ENCODE measurements at regions not wholly inside any gene's neighbourhood (a gene's known extent, or its start where the extent isn't known, plus 50 kb on each side); places are given as distances from the start of the nearest gene placed in this dataset.

GRCh38 chr7:114047889-114048288 lies 129.1 kb upstream of the PPP1R3A start:
- Histone ChIP-seq H3K4me3 (replicated peaks in 1 of 3; ENCODE audit: insufficient read depth in 1 of 3, low read depth in 2 of 3, low read length in 3 of 3) (peak overlapping the region; percentile 43 to 66 (median 50); a peak in 4 of 6 replicates), H3K4me2 (ENCODE audit: low read depth, low read length) (peak overlapping the region; percentile 86), H2AFZ (ENCODE audit: low read length) (peak overlapping the region; percentile 94), H3K36me3 (replicated peaks in 1 of 2; ENCODE audit: control insufficient read depth in 1 of 2, insufficient read depth in 2 of 2, low read length in 2 of 2) (no peaks in the 10 kb centered on the region), H3K9ac (ENCODE audit: insufficient read depth, low read depth, low read length) (no peak overlapping the region), H4K20me1 (ENCODE audit: insufficient read depth, low read length) (no peaks in the 10 kb centered on the region), H3K79me2 (ENCODE audit: insufficient read depth, low read length) (no peaks in the 10 kb centered on the region), H3K4me1 (ENCODE audit: insufficient read depth, low read length) (peaks cover 9% of the 10 kb centered on the region), H3K9me3 (ENCODE audit: low read length) (no peaks in the 10 kb centered on the region), H3K27ac (ENCODE audit: extremely low read length, insufficient read depth, low read length) (no peak overlapping the region), H3K27me3 (ENCODE audit: control insufficient read depth in 1 of 2, insufficient read depth in 2 of 2, low read length in 2 of 2) (no peaks in the 10 kb centered on the region; a peak in 1 of 5 replicates)
- CTCF ChIA-PET (ENCODE audit: low intra/inter-chr PET ratio, low total read pairs), result no interaction called here
- ATAC-seq, result peak; percentile 38; the same call in 1 of the 3 replicates
- POLR2A ChIA-PET, result no interaction called here
- DNase-seq (ENCODE audit: low spot score), result no peak
- FAIRE-seq, result no peak
- intact Hi-C loops (cut with micrococcal nuclease; ENCODE audit: unreplicated experiment) (no loop called here), in situ Hi-C loops (cut with HindIII; ENCODE audit: extremely low pct_ligation_motif_present, low pct_unique_long_range_greater_than_20kb) (no loop called here)
- no TSS peak for BruUV-seq (replicated peaks)
- TF ChIP-seq ZNF446 (CRISPR knock-in tag; IDR thresholded peaks at IDR 0.05) (no peak), YEATS2 (CRISPR knock-in tag; IDR thresholded peaks at IDR 0.05; ENCODE audit: borderline replicate concordance) (no peak), KLF13 (CRISPR knock-in tag; IDR thresholded peaks at IDR 0.05) (no peak), ATF7-NPFF (CRISPR knock-in tag; IDR thresholded peaks at IDR 0.05; ENCODE audit: low read depth) (no peak)
- 4% methylated on average over 2 of the region's 2 CpGs for WGBS (ENCODE audit: low lambda C conversion rate)

- POLR2A ChIA-PET, result no interaction called here
- Histone ChIP-seq H3K4me2 (ENCODE audit: low read depth, low read length) (no peak overlapping the region), H3K4me1 (ENCODE audit: insufficient read depth, low read length) (no peaks in the 10 kb centered on the region), H3K9me3 (ENCODE audit: low read length) (no peaks in the 10 kb centered on the region), H3K27me3 (ENCODE audit: control insufficient read depth in 1 of 2, insufficient read depth in 2 of 2, low read length in 2 of 2) (no peaks in the 10 kb centered on the region), H3K36me3 (replicated peaks in 1 of 2; ENCODE audit: control insufficient read depth in 1 of 2, insufficient read depth in 2 of 2, low read length in 2 of 2) (no peaks in the 10 kb centered on the region), H2AFZ (ENCODE audit: low read length) (no peak overlapping the region), H3K9ac (ENCODE audit: insufficient read depth, low read depth, low read length) (no peak overlapping the region), H4K20me1 (ENCODE audit: insufficient read depth, low read length) (no peaks in the 10 kb centered on the region), H3K4me3 (replicated peaks in 1 of 3; ENCODE audit: insufficient read depth in 1 of 3, low read depth in 2 of 3, low read length in 3 of 3) (no peak overlapping the region), H3K27ac (ENCODE audit: extremely low read length, insufficient read depth, low read length) (no peak overlapping the region), H3K79me2 (ENCODE audit: insufficient read depth, low read length) (no peaks in the 10 kb centered on the region)
- no TSS peak for BruUV-seq (replicated peaks)
- CTCF ChIA-PET (ENCODE audit: low intra/inter-chr PET ratio, low total read pairs), result no interaction called here
- WGBS (ENCODE audit: low lambda C conversion rate), result 84% methylated on average over 2 of the region's 2 CpGs
- in situ Hi-C loops (cut with HindIII; ENCODE audit: extremely low pct_ligation_motif_present, low pct_unique_long_range_greater_than_20kb), result no loop called here
- ATAC-seq (no peak), FAIRE-seq (no peak), DNase-seq (ENCODE audit: low spot score) (no peak)
- intact Hi-C loops (cut with micrococcal nuclease; ENCODE audit: unreplicated experiment), result no loop called here
- TF ChIP-seq GTF3A (CRISPR knock-in tag; conservative IDR thresholded peaks at IDR 0.05) (no peak), BCL3 (CRISPR knock-in tag; IDR thresholded peaks at IDR 0.05) (no peak), HINFP (CRISPR knock-in tag; IDR thresholded peaks at IDR 0.05; ENCODE audit: low read depth) (no peak), JUN (CRISPR knock-in tag; IDR thresholded peaks at IDR 0.05) (no peak), HIC2 (CRISPR knock-in tag; IDR thresholded peaks at IDR 0.05; ENCODE audit: low read depth) (no peak), ATF4 (CRISPR knock-in tag; IDR thresholded peaks at IDR 0.05) (no peak), ZMYM2 (CRISPR knock-in tag; IDR thresholded peaks at IDR 0.05) (no peak)
These were observed 114.7 kb upstream of the PPP1R3A start for GRCh38 chr7:114033475-114033874.
